Kidney tubule cell (primary cell): ENCODE measurements at regions not wholly inside any gene's neighbourhood (a gene's known extent, or its start where the extent isn't known, plus 50 kb on each side); places are given as distances from the start of the nearest gene placed in this dataset.
A peak's percentile ranks its signal among the peaks of the same experiment; 100 is the strongest.
"Not testable (repeated sequence)": the region's sequence is repeated elsewhere in the genome, so short reads cannot be mapped to it uniquely, and the experiment has no call there.

Source experiments
- DNase-seq: peaks from one replicate; pipeline ENCODE4 v3.0.0-alpha.2; 2018; ENCODE audit warnings: low spot score

GRCh38 chr3:107142786-107143575, 234.3 kb upstream of the CCDC54 start:
- DNase-seq: no peak

- DNase-seq: no peak
These were observed 226.6 kb upstream of the CCDC54 start for GRCh38 chr3:107150675-107151074.

DNA sequence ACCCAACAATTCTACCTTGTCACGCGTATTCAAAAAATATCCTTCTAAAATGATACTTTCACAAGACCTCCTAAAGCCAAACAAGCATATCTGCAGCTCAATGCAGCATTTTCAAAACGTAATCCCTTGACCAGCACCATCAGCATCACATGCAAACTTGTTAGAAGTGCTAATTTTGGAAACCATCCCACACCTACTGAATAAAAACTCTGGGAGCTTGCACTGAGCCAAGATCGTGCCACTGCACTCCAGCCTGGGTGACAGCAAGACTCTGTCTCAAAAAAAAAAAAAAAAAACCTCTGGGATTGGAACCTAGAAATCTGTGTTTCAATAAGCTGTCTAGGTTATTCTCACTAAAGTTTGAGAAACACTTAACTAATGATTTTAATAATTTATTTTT, 223.3 kb upstream of the CCDC54 start:
- DNase-seq: no peak

DNA sequence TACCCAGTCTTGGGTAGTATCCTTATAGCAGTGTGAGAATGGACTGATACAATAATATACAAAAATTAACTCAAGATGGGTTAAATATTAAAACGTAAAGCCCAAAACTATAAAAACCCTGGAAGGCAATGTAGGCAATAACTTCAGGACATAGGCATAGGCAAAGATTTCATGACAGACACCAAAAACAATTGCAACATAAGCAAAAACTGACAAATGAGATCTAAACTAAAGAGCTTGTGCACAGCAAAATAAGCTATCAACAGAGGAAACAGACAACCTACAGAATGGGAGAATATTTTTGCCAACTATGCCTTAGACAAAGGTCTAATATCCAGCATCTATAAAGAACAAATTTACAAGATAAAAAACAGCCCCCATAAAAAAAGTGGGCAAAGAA, 204.8 kb upstream of the CCDC54 start:
- DNase-seq: no peak

GRCh38 chr3:107184375-107184774, 192.9 kb upstream of the CCDC54 start:
- peak; percentile 4 for DNase-seq

DNA sequence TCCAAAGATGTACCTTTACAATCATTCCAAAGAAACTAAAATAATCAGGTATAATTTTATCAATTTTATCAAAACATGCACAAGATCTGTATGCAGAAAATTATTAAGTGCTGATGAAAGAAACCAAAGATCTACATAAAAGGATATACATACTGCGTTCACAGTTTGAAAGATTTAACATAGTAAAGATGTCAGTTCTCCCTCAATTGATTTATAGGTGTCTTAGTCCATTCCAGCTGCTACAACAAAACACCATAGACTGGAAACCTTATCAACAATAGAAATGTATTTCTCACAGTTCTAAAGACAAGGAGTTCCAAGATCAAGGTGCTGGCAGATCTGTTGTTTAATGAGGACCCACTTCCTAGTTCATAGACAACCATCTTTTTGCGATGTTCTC, 189.0 kb upstream of the CCDC54 start:
- no peak for DNase-seq

DNA sequence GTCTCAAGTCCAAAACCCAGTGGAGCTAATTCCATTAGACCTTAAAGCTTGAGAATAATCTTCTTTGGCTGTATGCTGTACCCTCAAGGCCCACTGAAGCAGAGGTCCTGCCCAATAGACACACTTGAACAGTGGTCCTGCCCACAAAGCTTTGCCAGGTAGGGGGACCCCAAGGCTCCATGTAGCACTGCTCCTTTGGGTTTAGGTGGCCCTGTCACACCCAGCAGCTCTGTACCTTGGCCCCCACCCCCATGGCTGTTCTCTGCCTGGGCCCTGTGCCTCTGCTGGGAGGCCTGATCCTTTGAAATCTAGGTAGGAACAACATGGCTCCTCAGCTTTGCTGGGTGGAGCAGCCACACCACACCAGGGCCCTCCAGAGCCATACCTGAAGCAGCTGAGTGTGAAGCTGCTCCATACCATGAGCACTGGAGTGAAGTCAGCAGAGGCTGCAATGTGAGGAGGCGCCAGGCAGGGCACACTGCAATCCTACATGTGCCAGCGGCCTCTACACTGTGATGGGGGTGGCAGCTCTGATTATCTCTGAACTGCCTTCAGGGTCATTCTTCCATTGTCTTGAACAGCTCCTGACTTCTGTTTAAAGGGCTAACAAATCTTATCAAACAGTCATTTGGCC, 188.0 kb upstream of the CCDC54 start:
- DNase-seq: no peak

DNA sequence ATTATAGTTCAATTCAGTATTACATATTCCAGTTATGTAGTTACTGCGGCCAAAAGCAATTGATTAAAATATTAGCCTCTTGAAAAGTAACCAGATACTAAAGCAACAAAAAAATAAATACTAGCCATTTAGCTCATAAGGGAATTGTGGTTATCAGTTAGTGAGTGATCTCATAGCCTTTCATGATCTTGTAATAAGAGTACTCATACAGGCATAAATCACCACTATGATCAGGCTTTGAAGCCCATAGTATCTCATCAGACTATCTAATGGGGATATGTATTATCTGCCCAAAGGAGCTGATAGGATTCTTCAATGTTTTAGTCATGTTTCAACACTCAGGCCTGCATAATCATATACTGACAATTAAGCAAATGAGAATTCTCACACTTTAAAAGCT, 184.1 kb upstream of the CCDC54 start:
- no peak for DNase-seq

- DNase-seq: no peak
These were observed 178.6 kb upstream of the CCDC54 start for GRCh38 chr3:107198581-107199181.

DNA sequence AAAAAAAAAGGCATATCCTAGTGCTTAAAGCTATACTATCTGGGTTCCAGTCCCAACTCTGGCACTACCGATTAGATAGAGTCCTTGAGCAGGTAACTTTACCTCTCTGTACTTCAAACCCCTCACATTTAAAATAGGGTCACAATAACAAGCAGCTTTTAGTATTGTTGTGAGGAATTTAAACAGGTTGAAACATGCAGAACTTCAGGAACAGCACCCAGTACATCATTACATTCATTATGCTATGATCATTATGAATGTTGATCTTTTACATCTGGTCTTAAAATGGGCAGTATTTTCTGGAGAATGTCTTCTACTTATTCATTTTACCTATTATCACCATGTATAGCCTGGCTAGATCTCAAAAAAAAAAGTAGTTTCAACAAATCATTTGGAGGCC, 176.1 kb upstream of the CCDC54 start:
- DNase-seq: no peak

DNA sequence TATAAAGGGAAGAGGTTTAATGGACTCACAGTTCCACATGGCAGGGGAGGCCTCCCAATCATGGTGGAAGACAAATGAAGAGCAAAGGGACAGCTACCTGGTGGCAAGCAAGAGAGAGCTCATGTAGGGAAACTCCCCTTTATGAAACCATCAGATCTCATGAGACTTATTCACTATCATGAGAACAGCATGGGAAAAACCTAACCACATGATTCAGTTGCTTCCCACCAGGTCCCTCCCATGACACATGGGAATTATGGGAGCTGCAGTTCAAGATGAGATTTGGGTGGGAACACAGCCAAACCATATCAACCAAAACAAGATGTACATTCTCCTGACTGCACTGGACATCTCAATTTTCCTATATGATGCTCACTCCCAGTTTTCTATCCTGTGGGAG, 174.4 kb upstream of the CCDC54 start:
- DNase-seq: not testable (repeated sequence)

- DNase-seq: no peak
These were observed 173.1 kb upstream of the CCDC54 start for GRCh38 chr3:107204121-107204520.

- no peak for DNase-seq
These were observed 171.9 kb upstream of the CCDC54 start for GRCh38 chr3:107205358-107205757.

DNA sequence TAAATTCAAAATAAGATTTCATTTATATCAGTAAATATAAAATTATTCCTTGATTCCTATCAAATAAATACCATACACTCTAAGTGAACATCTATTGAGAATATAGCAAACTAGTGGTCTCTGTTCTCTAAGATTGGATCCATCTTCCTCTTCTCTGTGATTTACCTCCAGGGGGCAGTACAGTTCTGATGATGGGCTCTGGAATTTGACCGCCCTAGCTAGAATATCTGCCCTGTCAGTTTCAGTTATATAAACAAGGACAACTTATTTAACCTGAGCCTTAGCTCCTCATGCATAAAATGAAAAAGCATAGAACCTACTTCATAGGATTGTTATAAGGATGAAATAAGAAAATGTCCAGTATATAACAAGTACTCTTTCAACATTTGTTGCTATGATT, 171.1 kb upstream of the CCDC54 start:
- peak; percentile 48 for DNase-seq

DNA sequence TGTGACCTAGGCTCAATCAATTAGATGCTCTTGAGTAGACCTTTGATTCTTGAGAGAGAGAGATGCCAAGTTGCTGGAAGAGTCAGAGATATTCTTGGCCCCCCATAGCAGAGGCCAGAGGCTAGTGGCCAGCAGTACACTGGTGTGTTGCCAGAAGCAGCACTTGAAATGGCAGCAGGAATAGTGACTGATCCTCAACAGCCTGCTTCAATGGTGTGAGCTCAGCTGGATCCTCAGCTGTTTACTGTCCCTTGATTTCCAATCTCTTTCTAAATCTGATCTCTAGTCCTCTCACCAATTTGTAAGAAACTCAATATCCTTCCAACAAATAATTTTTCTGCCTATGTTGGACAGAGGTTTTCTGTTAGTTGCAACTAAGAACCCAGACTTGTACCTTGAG, 170.3 kb upstream of the CCDC54 start:
- DNase-seq: no peak

- peak; percentile 28 for DNase-seq
These were observed 169.1 kb upstream of the CCDC54 start for GRCh38 chr3:107208100-107208499.

- no peak for DNase-seq
These were observed 168.4 kb upstream of the CCDC54 start for GRCh38 chr3:107208796-107209195.

DNA sequence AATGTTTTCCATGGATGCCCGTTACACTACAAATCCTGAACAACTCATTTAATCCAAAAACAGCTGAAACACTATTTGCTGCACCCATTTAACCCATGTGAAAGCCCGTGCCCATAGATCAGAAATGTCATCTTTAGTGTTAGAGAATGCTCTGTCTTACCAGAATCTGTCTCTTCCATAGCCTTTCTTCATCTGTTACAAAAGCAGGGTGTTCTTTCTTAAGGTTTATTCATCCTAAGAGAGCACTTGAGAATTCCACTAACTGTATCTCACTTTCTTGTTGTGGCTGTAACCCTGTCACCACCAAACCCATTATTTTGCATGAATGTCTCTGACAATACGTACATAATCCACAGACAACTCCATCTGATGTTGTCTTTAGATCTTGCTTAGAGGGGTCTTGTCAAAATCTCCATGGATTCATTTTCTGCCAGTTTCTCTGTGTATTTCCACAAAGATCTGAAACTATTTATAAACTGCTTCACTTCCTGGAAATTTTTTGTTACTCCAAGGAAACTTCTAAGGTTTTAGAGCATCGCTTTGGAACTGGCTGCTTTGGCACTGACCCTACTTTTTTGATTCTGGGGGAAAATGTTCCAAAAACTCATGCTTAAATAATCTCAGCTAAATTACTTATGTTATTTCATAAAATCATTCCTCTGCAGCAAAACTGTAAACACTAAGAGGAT, 167.8 kb upstream of the CCDC54 start:
- DNase-seq: no peak

- DNase-seq: no peak
These were observed 165.6 kb upstream of the CCDC54 start for GRCh38 chr3:107211608-107212007.

DNA sequence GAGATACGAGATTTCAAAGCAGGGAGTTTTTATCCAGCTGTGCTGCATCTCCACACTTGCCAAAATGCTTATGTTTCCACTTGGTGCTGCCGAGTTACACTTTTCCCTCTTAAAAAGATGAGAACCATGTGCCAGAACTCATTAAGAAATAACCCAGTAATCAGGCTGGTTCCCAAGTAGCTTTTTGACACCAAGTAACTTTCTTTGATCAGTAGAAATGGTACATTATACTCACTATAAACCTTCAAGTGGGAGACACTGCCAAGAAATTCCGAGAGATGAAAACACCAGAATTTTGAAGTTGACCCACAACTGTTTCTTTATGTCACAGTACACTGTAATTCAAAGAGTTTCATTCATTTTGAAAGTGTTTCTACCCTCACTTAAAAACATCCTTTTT, 164.6 kb upstream of the CCDC54 start:
- DNase-seq: no peak

GRCh38 chr3:107213044-107213669, 164.1 kb upstream of the CCDC54 start:
- DNase-seq: no peak

DNA sequence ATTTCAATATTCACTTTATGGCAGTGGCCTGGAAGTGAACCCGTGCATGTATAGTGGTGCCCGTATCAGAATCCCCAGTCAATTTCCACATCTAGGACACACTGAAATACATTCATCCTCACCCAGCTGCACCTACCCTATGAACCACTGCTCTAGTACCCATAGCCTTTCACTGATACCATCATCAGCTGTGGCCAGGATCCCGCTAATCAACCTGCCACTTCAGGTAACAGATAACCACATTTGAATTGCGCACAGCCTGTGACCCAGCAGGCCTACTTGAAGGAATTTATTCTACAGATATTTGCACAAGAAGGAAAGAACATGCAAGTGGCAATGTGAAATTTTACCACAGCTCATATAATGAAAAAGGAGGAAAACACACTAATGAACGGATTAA, 161.0 kb upstream of the CCDC54 start:
- DNase-seq: no peak
